ENCODE measurements at regions not wholly inside any gene's neighbourhood (a gene's known extent, or its start where the extent isn't known, plus 50 kb on each side); places are given as distances from the start of the nearest gene placed in this dataset.

GRCh38 chr7:57071-57470, 135.3 kb upstream of the FAM20C start:
- intact Hi-C loops (cut with DNase I) = no loop called here

GRCh38 chr7:57482-58255, 134.7 kb upstream of the FAM20C start:
- FAIRE-seq (no peak), DNase-seq (no peak)
- no peak for TF ChIP-seq CTCF (IDR thresholded peaks at IDR 0.05; ENCODE audit: borderline replicate concordance, extremely low read depth, insufficient read depth)
- Histone ChIP-seq H3K36me3 (ENCODE audit: control insufficient read depth in 2 of 3, insufficient read depth in 3 of 3, low read length in 3 of 3) (no peaks in the 10 kb centered on the region), H3K4me3 (ENCODE audit: low read length in 3 of 3) (no peak overlapping the region), H3K27me3 (ENCODE audit: control insufficient read depth, insufficient read depth, low read length) (no peaks in the 10 kb centered on the region), H3K9me3 (ENCODE audit: control insufficient read depth in 2 of 3, insufficient read depth in 1 of 3, low read length in 3 of 3) (no peaks in the 10 kb centered on the region), H3K9ac (ENCODE audit: low read length in 3 of 3) (no peak overlapping the region), H3K4me1 (ENCODE audit: control insufficient read depth in 2 of 3, insufficient read depth in 2 of 3, low read depth in 1 of 3, low read length in 3 of 3) (no peaks in the 10 kb centered on the region), H3K27ac (ENCODE audit: low read depth in 2 of 2, low read length in 2 of 2) (no peak overlapping the region)
- intact Hi-C loops (cut with DNase I) = no loop called here

More at GRCh38 chr7:57071-57470, 135.3 kb upstream of the FAM20C start:
- H3K9ac ChIP-seq (ENCODE audit: low read length in 3 of 3) = no peak overlapping the region
- no peaks in the 10 kb centered on the region for H3K27me3 ChIP-seq (ENCODE audit: control insufficient read depth, insufficient read depth, low read length)
- no peaks in the 10 kb centered on the region for H3K36me3 ChIP-seq (ENCODE audit: control insufficient read depth in 2 of 3, insufficient read depth in 3 of 3, low read length in 3 of 3)
- no peak overlapping the region for H3K27ac ChIP-seq (ENCODE audit: low read depth in 2 of 2, low read length in 2 of 2)
- no peak for TF ChIP-seq CTCF (IDR thresholded peaks at IDR 0.05; ENCODE audit: borderline replicate concordance, extremely low read depth, insufficient read depth)
- no peaks in the 10 kb centered on the region for H3K9me3 ChIP-seq (ENCODE audit: control insufficient read depth in 2 of 3, insufficient read depth in 1 of 3, low read length in 3 of 3)
- no peaks in the 10 kb centered on the region for H3K4me1 ChIP-seq (ENCODE audit: control insufficient read depth in 2 of 3, insufficient read depth in 2 of 3, low read depth in 1 of 3, low read length in 3 of 3)
- H3K4me3 ChIP-seq (ENCODE audit: low read length in 3 of 3) = no peak overlapping the region
- DNase-seq (peak in 2 of 5 donors; percentile 23 to 48), FAIRE-seq (no peak)

- Histone ChIP-seq H3K9me3 (ENCODE audit: control insufficient read depth in 2 of 3, insufficient read depth in 1 of 3, low read length in 3 of 3) (no peaks in the 10 kb centered on the region), H3K36me3 (ENCODE audit: control insufficient read depth in 2 of 3, insufficient read depth in 3 of 3, low read length in 3 of 3) (no peaks in the 10 kb centered on the region), H3K4me1 (ENCODE audit: control insufficient read depth in 2 of 3, insufficient read depth in 2 of 3, low read depth in 1 of 3, low read length in 3 of 3) (no peaks in the 10 kb centered on the region), H3K27ac (ENCODE audit: low read depth in 2 of 2, low read length in 2 of 2) (no peak overlapping the region), H3K27me3 (ENCODE audit: control insufficient read depth, insufficient read depth, low read length) (no peaks in the 10 kb centered on the region), H3K4me3 (ENCODE audit: low read length in 3 of 3) (no peak overlapping the region), H3K9ac (ENCODE audit: low read length in 3 of 3) (no peak overlapping the region)
- TF ChIP-seq CTCF (IDR thresholded peaks at IDR 0.05; ENCODE audit: borderline replicate concordance, extremely low read depth, insufficient read depth) = no peak
- DNase-seq = peak in 1 of 5 donors; percentile 8
- FAIRE-seq = no peak
- intact Hi-C loops (cut with DNase I) = no loop called here
Observed at GRCh38 chr7:58316-58715, 134.1 kb upstream of the FAM20C start.
